Panc1 (cell line): ENCODE measurements at regions not wholly inside any gene's neighbourhood (a gene's known extent, or its start where the extent isn't known, plus 50 kb on each side); places are given as distances from the start of the nearest gene placed in this dataset.

Source experiments
- POLR2AphosphoS5 ChIP-seq: IDR thresholded peaks from 2 replicates; pipeline ENCODE4 v1.6.1; 2012; ENCODE audit warnings: mild to moderate bottlenecking, low read depth, low read length, moderate library complexity
- TF ChIP-seq, protein P1 (sequence below): fragments of 450-650 bp; IDR thresholded peaks from 2 replicates; pipeline ENCODE4 v1.5.1; 2017; ENCODE audit warnings: mild to moderate bottlenecking

DNA sequence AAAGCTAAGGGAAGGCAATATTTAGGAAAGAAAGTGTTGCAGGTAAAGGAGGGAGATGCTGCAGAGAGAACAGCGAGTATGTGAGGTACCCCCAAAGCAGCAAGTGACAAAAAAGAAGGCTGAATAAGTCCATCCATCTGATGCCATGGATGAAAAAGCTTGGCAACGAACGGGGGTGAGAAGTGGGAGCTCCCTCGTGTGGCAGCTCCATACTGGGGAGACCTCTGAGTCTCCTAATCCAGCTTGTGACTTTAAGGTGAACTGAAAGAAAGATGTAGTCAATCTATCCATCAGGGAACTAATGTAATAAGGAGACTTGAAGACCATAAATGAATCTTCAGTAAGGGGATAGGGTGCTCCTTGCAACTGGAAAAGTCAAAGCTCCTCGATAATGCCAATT is 156.6 kb downstream of the OTOR start:
- TF ChIP-seq, protein P1, sequence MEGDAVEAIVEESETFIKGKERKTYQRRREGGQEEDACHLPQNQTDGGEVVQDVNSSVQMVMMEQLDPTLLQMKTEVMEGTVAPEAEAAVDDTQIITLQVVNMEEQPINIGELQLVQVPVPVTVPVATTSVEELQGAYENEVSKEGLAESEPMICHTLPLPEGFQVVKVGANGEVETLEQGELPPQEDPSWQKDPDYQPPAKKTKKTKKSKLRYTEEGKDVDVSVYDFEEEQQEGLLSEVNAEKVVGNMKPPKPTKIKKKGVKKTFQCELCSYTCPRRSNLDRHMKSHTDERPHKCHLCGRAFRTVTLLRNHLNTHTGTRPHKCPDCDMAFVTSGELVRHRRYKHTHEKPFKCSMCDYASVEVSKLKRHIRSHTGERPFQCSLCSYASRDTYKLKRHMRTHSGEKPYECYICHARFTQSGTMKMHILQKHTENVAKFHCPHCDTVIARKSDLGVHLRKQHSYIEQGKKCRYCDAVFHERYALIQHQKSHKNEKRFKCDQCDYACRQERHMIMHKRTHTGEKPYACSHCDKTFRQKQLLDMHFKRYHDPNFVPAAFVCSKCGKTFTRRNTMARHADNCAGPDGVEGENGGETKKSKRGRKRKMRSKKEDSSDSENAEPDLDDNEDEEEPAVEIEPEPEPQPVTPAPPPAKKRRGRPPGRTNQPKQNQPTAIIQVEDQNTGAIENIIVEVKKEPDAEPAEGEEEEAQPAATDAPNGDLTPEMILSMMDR: peak; percentile 52
- no peak for TF ChIP-seq POLR2AphosphoS5
